ENCODE measurements at regions not wholly inside any gene's neighbourhood (a gene's known extent, or its start where the extent isn't known, plus 50 kb on each side); places are given as distances from the start of the nearest gene placed in this dataset.

DNA sequence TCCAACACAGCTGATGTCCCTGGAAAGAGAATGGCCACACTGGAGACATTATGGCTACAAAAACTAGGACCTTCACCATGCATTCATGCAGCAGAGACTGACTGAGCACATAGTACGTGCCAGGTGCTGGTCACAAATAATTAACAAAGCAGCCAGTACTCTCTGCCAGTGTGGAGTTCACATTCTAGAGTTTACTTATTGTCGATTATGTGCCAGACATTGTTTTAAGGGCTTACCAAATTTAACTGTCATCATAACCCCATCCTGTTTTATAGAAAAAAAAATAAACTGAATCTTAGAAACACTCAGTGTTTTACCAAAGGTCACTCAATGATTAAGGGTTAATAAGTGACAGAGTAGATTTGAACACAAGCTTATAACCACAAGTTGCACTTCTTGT, 143.3 kb downstream of the RRAGC start:
- TF ChIP-seq, protein P1, sequence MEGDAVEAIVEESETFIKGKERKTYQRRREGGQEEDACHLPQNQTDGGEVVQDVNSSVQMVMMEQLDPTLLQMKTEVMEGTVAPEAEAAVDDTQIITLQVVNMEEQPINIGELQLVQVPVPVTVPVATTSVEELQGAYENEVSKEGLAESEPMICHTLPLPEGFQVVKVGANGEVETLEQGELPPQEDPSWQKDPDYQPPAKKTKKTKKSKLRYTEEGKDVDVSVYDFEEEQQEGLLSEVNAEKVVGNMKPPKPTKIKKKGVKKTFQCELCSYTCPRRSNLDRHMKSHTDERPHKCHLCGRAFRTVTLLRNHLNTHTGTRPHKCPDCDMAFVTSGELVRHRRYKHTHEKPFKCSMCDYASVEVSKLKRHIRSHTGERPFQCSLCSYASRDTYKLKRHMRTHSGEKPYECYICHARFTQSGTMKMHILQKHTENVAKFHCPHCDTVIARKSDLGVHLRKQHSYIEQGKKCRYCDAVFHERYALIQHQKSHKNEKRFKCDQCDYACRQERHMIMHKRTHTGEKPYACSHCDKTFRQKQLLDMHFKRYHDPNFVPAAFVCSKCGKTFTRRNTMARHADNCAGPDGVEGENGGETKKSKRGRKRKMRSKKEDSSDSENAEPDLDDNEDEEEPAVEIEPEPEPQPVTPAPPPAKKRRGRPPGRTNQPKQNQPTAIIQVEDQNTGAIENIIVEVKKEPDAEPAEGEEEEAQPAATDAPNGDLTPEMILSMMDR (IDR thresholded peaks at IDR 0.05), result no peak
- TF ChIP-seq EZH2 (IDR thresholded peaks at IDR 0.05) (no peak), EZH2phosphoT487 (IDR thresholded peaks at IDR 0.05) (no peak)
